ENCODE measurements at regions not wholly inside any gene's neighbourhood (a gene's known extent, or its start where the extent isn't known, plus 50 kb on each side); places are given as distances from the start of the nearest gene placed in this dataset.

GRCh38 chr16:59899940-59900339, 1165.8 kb upstream of the GOT2 start:
- TF ChIP-seq CTCF (IDR thresholded peaks at IDR 0.05) (no peak), POLR2A (IDR thresholded peaks at IDR 0.05) (no peak)

All from uterus (tissue), 2 donors.